Neural cell (in vitro differentiated cells): ENCODE measurements at regions not wholly inside any gene's neighbourhood (a gene's known extent, or its start where the extent isn't known, plus 50 kb on each side); places are given as distances from the start of the nearest gene placed in this dataset.
"Not testable (repeated sequence)": the region's sequence is repeated elsewhere in the genome, so short reads cannot be mapped to it uniquely, and the experiment has no call there.

Experiments
- H2AFZ ChIP-seq: fragments of 200-600, 300-800 bp; sonication (generic), shearing (Covaris generic); 2 replicates; pipeline ENCODE4 v1.6.0; 2014; ENCODE audit warnings: low read depth, mild to moderate bottlenecking, antibody characterized with exemption, low read length, moderate library complexity
- H3F3A ChIP-seq: fragments of 200-600 bp; shearing (Covaris generic); 2 replicates; pipeline ENCODE4 v1.6.1; 2016; ENCODE audit warnings: mild to moderate bottlenecking, moderate library complexity, mixed read lengths, antibody characterized with exemption, low read length; ENCODE audit not compliant: insufficient read depth, poor library complexity, severe bottlenecking
- H3K27ac ChIP-seq: fragments of 200-600, 300-800 bp; sonication (generic), shearing (Covaris generic); 2 replicates; pipeline ENCODE4 v1.5.1; 2014; ENCODE audit warnings: mild to moderate bottlenecking, low read length, moderate library complexity
- H3K27me3 ChIP-seq: fragments of 300-800, 200-600 bp; sonication (generic), shearing (Covaris generic); 2 replicates; pipeline ENCODE4 v1.6.0; 2014; ENCODE audit warnings: mild to moderate bottlenecking, low read depth, low read length, moderate library complexity; ENCODE audit not compliant: insufficient read depth
- H3K36me3 ChIP-seq: fragments of 300-800, 200-600 bp; sonication (generic), shearing (Covaris generic); 2 replicates; pipeline ENCODE4 v1.5.1; 2014; ENCODE audit warnings: mild to moderate bottlenecking, antibody characterized with exemption, low read length, moderate library complexity; ENCODE audit not compliant: insufficient read depth
- H3K4me2 ChIP-seq: fragments of 300-800, 200-600 bp; sonication (generic), shearing (Covaris generic); 2 replicates; pipeline ENCODE4 v1.6.0; 2014; ENCODE audit warnings: mild to moderate bottlenecking, low read length
- H3K4me3 ChIP-seq: fragments of 300-800, 200-600 bp; sonication (generic), shearing (Covaris generic); 2 replicates; pipeline ENCODE4 v1.5.1; 2014; ENCODE audit warnings: mild to moderate bottlenecking, low read length, moderate library complexity
- H3K79me2 ChIP-seq: fragments of 200-600 bp; shearing (Covaris generic); replicated peaks from 2 replicates; pipeline ENCODE4 v1.6.0; 2014; ENCODE audit warnings: mild to moderate bottlenecking, low read length, moderate library complexity; ENCODE audit not compliant: insufficient read depth
- H3K9ac ChIP-seq: fragments of 300-800, 200-600 bp; sonication (generic), shearing (Covaris generic); 2 replicates; pipeline ENCODE4 v1.6.1; 2016; ENCODE audit warnings: mild to moderate bottlenecking, low read length, mixed read lengths
- H3K9me2 ChIP-seq: fragments of 200-600 bp; shearing (Covaris generic); 2 replicates; pipeline ENCODE4 v1.6.1; 2016; ENCODE audit warnings: mild to moderate bottlenecking, low read length, mixed read lengths; ENCODE audit not compliant: insufficient read depth
- H3K9me3 ChIP-seq: fragments of 200-600, 300-800 bp; sonication (generic), shearing (Covaris generic); 2 replicates; pipeline ENCODE4 v1.6.1; 2016; ENCODE audit warnings: mild to moderate bottlenecking, mixed run types, low read length, moderate library complexity, mixed read lengths
- H4K20me1 ChIP-seq: fragments of 200-600 bp; shearing (Covaris generic); 2 replicates; pipeline ENCODE4 v1.6.1; 2016; ENCODE audit warnings: mild to moderate bottlenecking, mixed run types; ENCODE audit not compliant: insufficient read depth
- EP300 ChIP-seq: fragments of 450-650 bp; conservative IDR thresholded peaks from 2 replicates; pipeline ENCODE4 v1.6.1; 2014; ENCODE audit warnings: antibody characterized with exemption, mild to moderate bottlenecking, moderate library complexity; ENCODE audit not compliant: poor library complexity, severe bottlenecking
- EZH2 ChIP-seq: fragments of 200-600, 300-800 bp; shearing (Covaris generic), sonication (generic); IDR thresholded peaks from 2 replicates; pipeline ENCODE4 v1.6.1; 2014; ENCODE audit warnings: antibody characterized with exemption, low read length, borderline replicate concordance, mild to moderate bottlenecking; ENCODE audit not compliant: insufficient read depth, poor library complexity, severe bottlenecking
- MXI1 ChIP-seq: fragments of 450-650 bp; conservative IDR thresholded peaks from 2 replicates; pipeline ENCODE4 v1.6.1; 2014; ENCODE audit warnings: antibody characterized with exemption, mild to moderate bottlenecking; ENCODE audit not compliant: poor library complexity, severe bottlenecking
- POLR2AphosphoS5 ChIP-seq: IDR thresholded peaks from 2 replicates; pipeline ENCODE4 v1.6.1; 2012
- RAD21 ChIP-seq: fragments of 450-650 bp; conservative IDR thresholded peaks from 2 replicates; pipeline ENCODE4 v1.6.1; 2014; ENCODE audit warnings: antibody characterized with exemption, mild to moderate bottlenecking, moderate library complexity
- REST ChIP-seq: IDR thresholded peaks from 2 replicates; pipeline ENCODE4 v1.6.1; 2012; ENCODE audit warnings: borderline replicate concordance
- SMC3 ChIP-seq: fragments of 450-650 bp; conservative IDR thresholded peaks from 2 replicates; pipeline ENCODE4 v1.6.1; 2014; ENCODE audit warnings: antibody characterized with exemption, mild to moderate bottlenecking, moderate library complexity; ENCODE audit not compliant: poor library complexity
- TAF1 ChIP-seq: IDR thresholded peaks from 2 replicates; pipeline ENCODE4 v1.6.1; 2012; ENCODE audit warnings: low read depth
- TF ChIP-seq, protein P1 (sequence below): fragments of 450-650 bp; IDR thresholded peaks from 2 replicates; pipeline ENCODE4 v1.5.1; 2014; ENCODE audit warnings: antibody characterized with exemption, mild to moderate bottlenecking, moderate library complexity; ENCODE audit not compliant: poor library complexity, severe bottlenecking

- H3K4me2 ChIP-seq: no peak overlapping the region
- H3K9me3 ChIP-seq: no peaks in the 10 kb centered on the region
- H2AFZ ChIP-seq: no peak overlapping the region
- H3F3A ChIP-seq: no peaks in the 10 kb centered on the region
- H3K9me2 ChIP-seq: no peaks in the 10 kb centered on the region
- H3K36me3 ChIP-seq: no peaks in the 10 kb centered on the region
- no peaks in the 10 kb centered on the region for H3K79me2 ChIP-seq
- H3K4me3 ChIP-seq: no peak overlapping the region
- TF ChIP-seq POLR2AphosphoS5: no peak
- TF ChIP-seq MXI1: no peak
- no peak for TF ChIP-seq RAD21
- H3K27me3 ChIP-seq: no peaks in the 10 kb centered on the region
- H3K27ac ChIP-seq: no peak overlapping the region
- no peaks in the 10 kb centered on the region for H4K20me1 ChIP-seq
- no peak overlapping the region for H3K9ac ChIP-seq
These were observed 518.1 kb upstream of the NUDT12 start for GRCh38 chr5:104080646-104081175.

DNA sequence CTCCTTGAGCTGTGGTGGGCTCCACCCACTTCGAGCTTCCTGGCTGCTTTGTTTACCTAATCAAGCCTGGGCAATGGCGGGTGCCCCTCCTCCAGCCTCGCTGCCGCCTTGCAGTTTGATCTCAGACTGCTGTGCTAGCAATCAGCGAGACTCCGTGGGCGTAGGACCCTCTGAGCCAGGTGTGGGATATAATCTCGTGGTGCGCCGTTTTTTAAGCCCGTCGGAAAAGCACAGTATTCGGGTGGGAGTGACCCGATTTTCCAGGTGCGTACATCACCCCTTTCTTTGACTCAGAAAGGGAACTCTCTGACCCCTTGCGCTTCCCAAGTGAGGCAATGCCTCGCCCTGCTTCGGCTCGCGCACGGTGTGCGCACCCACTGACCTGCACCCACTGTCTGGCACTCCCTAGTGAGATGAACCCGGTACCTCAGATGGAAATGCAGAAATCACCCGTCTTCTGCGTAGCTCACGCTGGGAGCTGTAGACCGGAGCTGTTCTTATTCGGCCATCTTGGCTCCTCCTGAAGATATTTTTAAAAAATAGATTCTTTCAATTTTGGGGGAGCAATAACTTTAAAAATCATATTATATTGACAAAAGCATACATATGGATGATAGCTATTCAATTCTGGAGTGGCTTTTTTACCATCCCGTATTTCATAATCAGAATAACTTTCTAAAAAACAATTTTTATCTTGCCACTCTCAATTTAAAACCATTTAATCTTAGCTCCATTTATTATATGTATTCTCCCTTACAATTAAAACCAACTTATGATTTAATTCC lies 517.5 kb upstream of the NUDT12 start:
- not testable (repeated sequence) for H3K9me2 ChIP-seq, H3K9me3 ChIP-seq, H3K27ac ChIP-seq, H2AFZ ChIP-seq, H3K4me3 ChIP-seq, H3K79me2 ChIP-seq, H3K36me3 ChIP-seq, H3K27me3 ChIP-seq, H3K9ac ChIP-seq, H3F3A ChIP-seq, H4K20me1 ChIP-seq, H3K4me2 ChIP-seq

GRCh38 chr5:104071887-104072286 lies 509.3 kb upstream of the NUDT12 start:
- no peak overlapping the region for H2AFZ ChIP-seq
- H3K9ac ChIP-seq: no peak overlapping the region
- H3F3A ChIP-seq: no peaks in the 10 kb centered on the region
- no peaks in the 10 kb centered on the region for H3K27me3 ChIP-seq
- H3K79me2 ChIP-seq: no peaks in the 10 kb centered on the region
- H4K20me1 ChIP-seq: no peaks in the 10 kb centered on the region
- no peaks in the 10 kb centered on the region for H3K9me3 ChIP-seq
- no peak overlapping the region for H3K27ac ChIP-seq
- H3K4me2 ChIP-seq: no peak overlapping the region
- H3K9me2 ChIP-seq: no peaks in the 10 kb centered on the region
- H3K4me3 ChIP-seq: no peak overlapping the region
- no peaks in the 10 kb centered on the region for H3K36me3 ChIP-seq
- TF ChIP-seq MXI1 (no peak), SMC3 (no peak), REST (no peak), EP300 (no peak), POLR2AphosphoS5 (no peak), RAD21 (no peak), EZH2 (no peak), TAF1 (no peak)
- TF ChIP-seq, protein P1, sequence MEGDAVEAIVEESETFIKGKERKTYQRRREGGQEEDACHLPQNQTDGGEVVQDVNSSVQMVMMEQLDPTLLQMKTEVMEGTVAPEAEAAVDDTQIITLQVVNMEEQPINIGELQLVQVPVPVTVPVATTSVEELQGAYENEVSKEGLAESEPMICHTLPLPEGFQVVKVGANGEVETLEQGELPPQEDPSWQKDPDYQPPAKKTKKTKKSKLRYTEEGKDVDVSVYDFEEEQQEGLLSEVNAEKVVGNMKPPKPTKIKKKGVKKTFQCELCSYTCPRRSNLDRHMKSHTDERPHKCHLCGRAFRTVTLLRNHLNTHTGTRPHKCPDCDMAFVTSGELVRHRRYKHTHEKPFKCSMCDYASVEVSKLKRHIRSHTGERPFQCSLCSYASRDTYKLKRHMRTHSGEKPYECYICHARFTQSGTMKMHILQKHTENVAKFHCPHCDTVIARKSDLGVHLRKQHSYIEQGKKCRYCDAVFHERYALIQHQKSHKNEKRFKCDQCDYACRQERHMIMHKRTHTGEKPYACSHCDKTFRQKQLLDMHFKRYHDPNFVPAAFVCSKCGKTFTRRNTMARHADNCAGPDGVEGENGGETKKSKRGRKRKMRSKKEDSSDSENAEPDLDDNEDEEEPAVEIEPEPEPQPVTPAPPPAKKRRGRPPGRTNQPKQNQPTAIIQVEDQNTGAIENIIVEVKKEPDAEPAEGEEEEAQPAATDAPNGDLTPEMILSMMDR: no peak
